ENCODE measurements at regions not wholly inside any gene's neighbourhood (a gene's known extent, or its start where the extent isn't known, plus 50 kb on each side); places are given as distances from the start of the nearest gene placed in this dataset.
A peak's percentile ranks its signal among the peaks of the same experiment; 100 is the strongest.

DNA sequence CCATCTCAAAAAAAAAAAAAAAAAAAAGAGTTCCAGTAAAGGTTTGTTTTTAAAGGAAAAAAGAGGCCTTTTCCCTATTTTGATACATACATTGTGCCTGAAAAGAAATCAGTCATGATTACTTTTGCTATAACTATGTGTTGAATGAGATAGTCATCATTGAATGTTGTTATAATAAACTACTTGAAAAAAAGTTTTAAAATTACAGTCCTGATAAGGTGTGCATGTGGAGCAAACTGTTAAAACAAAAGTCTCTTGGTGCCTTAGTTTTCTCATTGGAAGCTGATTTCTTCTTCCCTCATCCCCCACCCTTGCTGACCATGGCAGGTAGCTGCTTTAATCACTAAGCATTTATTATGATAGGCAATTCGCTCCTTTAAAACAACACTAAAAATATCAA lies 172.3 kb upstream of the TBCA start:
- TF ChIP-seq ARNTL (CRISPR knock-in tag; IDR thresholded peaks at IDR 0.05; ENCODE audit: borderline replicate concordance, low read depth) = no peak
- ATAC-seq = no peak

DNA sequence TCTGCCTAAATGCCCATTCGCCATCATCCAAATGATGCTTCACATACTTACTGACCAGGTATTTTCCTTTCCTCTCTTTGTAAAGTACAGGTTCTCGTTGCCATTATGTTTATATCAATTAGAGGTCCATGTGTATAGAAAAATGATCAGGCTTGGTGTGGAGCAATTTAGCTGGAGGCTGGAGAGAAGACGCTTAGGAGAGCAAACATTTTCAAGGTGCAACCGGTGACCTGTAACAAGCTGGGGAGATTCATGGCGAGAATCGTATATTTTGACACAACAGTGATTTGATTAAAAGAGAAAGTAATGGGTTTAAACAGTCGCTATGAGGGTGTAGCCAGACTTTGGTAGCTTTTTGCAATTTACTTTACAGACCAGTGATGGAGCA lies 170.9 kb upstream of the TBCA start:
- ATAC-seq = no peak

DNA sequence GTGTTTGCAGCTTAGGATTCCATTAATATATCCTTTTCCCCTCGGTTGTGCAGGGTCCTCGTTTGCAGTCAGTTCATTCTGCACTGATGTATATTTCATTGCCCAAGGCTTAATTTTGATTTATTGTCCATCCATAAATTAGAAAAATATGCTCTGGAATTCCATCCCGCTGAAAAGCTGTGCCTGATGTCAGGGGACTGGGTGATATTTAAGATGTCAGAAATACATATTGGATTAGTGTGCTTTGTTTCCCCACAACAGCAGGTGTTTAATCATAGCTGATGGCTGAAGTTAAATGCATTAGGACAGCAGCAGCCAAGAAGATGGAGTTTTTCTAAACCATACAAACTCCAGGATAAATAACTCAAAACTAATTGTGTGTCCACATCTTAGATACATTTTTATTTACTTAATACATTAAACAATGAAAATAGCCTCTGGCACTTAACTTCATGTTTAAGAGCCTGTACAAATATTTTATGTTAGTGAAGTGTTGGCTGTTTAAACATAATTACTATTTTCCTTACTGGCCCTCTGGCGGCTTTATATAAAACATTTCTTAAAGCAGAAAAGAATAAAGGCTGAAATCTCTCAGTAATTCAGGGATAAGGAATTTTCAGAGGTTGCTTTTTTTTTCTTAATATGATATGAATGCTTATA lies 170.4 kb upstream of the TBCA start:
- TF ChIP-seq BACH2 (CRISPR knock-in tag; IDR thresholded peaks at IDR 0.05; ENCODE audit: borderline replicate concordance) (no peak), ISL1 (CRISPR knock-in tag; IDR thresholded peaks at IDR 0.05) (peak; percentile 22; the same call in 1 of the 2 replicates)

More for the DNA sequence above, 170.9 kb upstream of the TBCA start:
- no peak for TF ChIP-seq OSR1 (CRISPR knock-in tag; IDR thresholded peaks at IDR 0.05)
- no peak for TF ChIP-seq RARB (CRISPR knock-in tag; IDR thresholded peaks at IDR 0.05)
- no peak for TF ChIP-seq ZFP30 (CRISPR knock-in tag; IDR thresholded peaks at IDR 0.05)
- no peak for TF ChIP-seq ZNF70 (CRISPR knock-in tag; IDR thresholded peaks at IDR 0.05)
- TF ChIP-seq ZC3H10 (CRISPR knock-in tag; IDR thresholded peaks at IDR 0.05) = no peak
- no peak for TF ChIP-seq ZFP3 (CRISPR knock-in tag; IDR thresholded peaks at IDR 0.05)
- TF ChIP-seq, protein P1, sequence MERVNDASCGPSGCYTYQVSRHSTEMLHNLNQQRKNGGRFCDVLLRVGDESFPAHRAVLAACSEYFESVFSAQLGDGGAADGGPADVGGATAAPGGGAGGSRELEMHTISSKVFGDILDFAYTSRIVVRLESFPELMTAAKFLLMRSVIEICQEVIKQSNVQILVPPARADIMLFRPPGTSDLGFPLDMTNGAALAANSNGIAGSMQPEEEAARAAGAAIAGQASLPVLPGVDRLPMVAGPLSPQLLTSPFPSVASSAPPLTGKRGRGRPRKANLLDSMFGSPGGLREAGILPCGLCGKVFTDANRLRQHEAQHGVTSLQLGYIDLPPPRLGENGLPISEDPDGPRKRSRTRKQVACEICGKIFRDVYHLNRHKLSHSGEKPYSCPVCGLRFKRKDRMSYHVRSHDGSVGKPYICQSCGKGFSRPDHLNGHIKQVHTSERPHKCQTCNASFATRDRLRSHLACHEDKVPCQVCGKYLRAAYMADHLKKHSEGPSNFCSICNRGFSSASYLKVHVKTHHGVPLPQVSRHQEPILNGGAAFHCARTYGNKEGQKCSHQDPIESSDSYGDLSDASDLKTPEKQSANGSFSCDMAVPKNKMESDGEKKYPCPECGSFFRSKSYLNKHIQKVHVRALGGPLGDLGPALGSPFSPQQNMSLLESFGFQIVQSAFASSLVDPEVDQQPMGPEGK (CRISPR knock-in tag; IDR thresholded peaks at IDR 0.05; ENCODE audit: borderline replicate concordance) = no peak
- TF ChIP-seq, protein P2, sequence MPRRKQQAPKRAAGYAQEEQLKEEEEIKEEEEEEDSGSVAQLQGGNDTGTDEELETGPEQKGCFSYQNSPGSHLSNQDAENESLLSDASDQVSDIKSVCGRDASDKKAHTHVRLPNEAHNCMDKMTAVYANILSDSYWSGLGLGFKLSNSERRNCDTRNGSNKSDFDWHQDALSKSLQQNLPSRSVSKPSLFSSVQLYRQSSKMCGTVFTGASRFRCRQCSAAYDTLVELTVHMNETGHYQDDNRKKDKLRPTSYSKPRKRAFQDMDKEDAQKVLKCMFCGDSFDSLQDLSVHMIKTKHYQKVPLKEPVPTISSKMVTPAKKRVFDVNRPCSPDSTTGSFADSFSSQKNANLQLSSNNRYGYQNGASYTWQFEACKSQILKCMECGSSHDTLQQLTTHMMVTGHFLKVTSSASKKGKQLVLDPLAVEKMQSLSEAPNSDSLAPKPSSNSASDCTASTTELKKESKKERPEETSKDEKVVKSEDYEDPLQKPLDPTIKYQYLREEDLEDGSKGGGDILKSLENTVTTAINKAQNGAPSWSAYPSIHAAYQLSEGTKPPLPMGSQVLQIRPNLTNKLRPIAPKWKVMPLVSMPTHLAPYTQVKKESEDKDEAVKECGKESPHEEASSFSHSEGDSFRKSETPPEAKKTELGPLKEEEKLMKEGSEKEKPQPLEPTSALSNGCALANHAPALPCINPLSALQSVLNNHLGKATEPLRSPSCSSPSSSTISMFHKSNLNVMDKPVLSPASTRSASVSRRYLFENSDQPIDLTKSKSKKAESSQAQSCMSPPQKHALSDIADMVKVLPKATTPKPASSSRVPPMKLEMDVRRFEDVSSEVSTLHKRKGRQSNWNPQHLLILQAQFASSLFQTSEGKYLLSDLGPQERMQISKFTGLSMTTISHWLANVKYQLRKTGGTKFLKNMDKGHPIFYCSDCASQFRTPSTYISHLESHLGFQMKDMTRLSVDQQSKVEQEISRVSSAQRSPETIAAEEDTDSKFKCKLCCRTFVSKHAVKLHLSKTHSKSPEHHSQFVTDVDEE (CRISPR knock-in tag; IDR thresholded peaks at IDR 0.05) = no peak
- TF ChIP-seq, protein P3, sequence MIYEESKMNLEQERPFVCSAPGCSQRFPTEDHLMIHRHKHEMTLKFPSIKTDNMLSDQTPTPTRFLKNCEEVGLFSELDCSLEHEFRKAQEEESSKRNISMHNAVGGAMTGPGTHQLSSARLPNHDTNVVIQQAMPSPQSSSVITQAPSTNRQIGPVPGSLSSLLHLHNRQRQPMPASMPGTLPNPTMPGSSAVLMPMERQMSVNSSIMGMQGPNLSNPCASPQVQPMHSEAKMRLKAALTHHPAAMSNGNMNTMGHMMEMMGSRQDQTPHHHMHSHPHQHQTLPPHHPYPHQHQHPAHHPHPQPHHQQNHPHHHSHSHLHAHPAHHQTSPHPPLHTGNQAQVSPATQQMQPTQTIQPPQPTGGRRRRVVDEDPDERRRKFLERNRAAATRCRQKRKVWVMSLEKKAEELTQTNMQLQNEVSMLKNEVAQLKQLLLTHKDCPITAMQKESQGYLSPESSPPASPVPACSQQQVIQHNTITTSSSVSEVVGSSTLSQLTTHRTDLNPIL (CRISPR knock-in tag; IDR thresholded peaks at IDR 0.05; ENCODE audit: low read depth) = no peak
- TF ChIP-seq SNAI2 (CRISPR knock-in tag; IDR thresholded peaks at IDR 0.05) = no peak
- no peak for TF ChIP-seq PPARA (CRISPR knock-in tag; IDR thresholded peaks at IDR 0.05; ENCODE audit: borderline replicate concordance)
- no peak for TF ChIP-seq ARNTL (CRISPR knock-in tag; IDR thresholded peaks at IDR 0.05; ENCODE audit: borderline replicate concordance, low read depth)
- TF ChIP-seq GLIS3 (CRISPR knock-in tag; IDR thresholded peaks at IDR 0.05) = no peak
- TF ChIP-seq, protein P4, sequence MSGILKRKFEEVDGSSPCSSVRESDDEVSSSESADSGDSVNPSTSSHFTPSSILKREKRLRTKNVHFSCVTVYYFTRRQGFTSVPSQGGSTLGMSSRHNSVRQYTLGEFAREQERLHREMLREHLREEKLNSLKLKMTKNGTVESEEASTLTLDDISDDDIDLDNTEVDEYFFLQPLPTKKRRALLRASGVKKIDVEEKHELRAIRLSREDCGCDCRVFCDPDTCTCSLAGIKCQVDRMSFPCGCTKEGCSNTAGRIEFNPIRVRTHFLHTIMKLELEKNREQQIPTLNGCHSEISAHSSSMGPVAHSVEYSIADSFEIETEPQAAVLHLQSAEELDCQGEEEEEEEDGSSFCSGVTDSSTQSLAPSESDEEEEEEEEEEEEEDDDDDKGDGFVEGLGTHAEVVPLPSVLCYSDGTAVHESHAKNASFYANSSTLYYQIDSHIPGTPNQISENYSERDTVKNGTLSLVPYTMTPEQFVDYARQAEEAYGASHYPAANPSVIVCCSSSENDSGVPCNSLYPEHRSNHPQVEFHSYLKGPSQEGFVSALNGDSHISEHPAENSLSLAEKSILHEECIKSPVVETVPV (CRISPR knock-in tag; IDR thresholded peaks at IDR 0.05) = no peak

DNA sequence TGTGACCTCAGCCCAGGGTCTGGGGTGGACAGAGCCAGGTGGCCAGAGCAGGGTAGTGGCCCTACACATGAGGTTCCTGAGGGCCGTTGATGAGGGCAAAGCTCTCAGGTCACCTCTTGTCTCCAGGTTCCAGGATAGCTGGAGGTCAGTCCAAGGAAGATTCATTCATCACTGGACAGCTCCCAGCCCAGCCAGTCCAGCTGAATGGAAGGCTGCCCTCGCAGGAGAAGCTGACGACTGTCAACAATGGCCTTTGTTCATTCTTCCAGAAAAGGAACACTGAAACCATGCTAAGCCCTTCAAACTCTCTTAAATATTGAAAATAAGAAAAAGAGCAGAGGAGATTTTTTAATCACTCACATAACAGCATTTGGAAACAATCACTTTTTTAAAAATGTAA lies 169.7 kb upstream of the TBCA start:
- no peak for TF ChIP-seq ZNF565 (CRISPR knock-in tag; conservative IDR thresholded peaks at IDR 0.05; ENCODE audit: low read depth)
- TF ChIP-seq, protein P4 (CRISPR knock-in tag; IDR thresholded peaks at IDR 0.05) = no peak
- no peak for TF ChIP-seq SNAI2 (CRISPR knock-in tag; IDR thresholded peaks at IDR 0.05)
- TF ChIP-seq, protein P5, sequence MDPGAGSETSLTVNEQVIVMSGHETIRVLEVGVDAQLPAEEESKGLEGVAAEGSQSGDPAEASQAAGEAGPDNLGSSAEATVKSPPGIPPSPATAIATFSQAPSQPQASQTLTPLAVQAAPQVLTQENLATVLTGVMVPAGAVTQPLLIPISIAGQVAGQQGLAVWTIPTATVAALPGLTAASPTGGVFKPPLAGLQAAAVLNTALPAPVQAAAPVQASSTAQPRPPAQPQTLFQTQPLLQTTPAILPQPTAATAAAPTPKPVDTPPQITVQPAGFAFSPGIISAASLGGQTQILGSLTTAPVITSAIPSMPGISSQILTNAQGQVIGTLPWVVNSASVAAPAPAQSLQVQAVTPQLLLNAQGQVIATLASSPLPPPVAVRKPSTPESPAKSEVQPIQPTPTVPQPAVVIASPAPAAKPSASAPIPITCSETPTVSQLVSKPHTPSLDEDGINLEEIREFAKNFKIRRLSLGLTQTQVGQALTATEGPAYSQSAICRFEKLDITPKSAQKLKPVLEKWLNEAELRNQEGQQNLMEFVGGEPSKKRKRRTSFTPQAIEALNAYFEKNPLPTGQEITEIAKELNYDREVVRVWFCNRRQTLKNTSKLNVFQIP (CRISPR knock-in tag; IDR thresholded peaks at IDR 0.05; ENCODE audit: borderline replicate concordance, low read depth) = no peak
- no peak for TF ChIP-seq ZC3H10 (CRISPR knock-in tag; IDR thresholded peaks at IDR 0.05)
- TF ChIP-seq, protein P3 (CRISPR knock-in tag; IDR thresholded peaks at IDR 0.05; ENCODE audit: low read depth) = no peak
- no peak for TF ChIP-seq BACH2 (CRISPR knock-in tag; IDR thresholded peaks at IDR 0.05; ENCODE audit: borderline replicate concordance)
- no peak for TF ChIP-seq PPARA (CRISPR knock-in tag; IDR thresholded peaks at IDR 0.05; ENCODE audit: borderline replicate concordance)
- TF ChIP-seq OSR1 (CRISPR knock-in tag; IDR thresholded peaks at IDR 0.05) = no peak
- TF ChIP-seq, protein P1 (CRISPR knock-in tag; IDR thresholded peaks at IDR 0.05; ENCODE audit: borderline replicate concordance) = no peak
- TF ChIP-seq ZNF70 (CRISPR knock-in tag; IDR thresholded peaks at IDR 0.05) = no peak
- TF ChIP-seq ARNTL (CRISPR knock-in tag; IDR thresholded peaks at IDR 0.05; ENCODE audit: borderline replicate concordance, low read depth) = no peak
- TF ChIP-seq TOX (CRISPR knock-in tag; IDR thresholded peaks at IDR 0.05; ENCODE audit: borderline replicate concordance) = no peak
- TF ChIP-seq RARB (CRISPR knock-in tag; IDR thresholded peaks at IDR 0.05) = no peak
- ATAC-seq = peak; percentile 74

More for the DNA sequence above, 170.4 kb upstream of the TBCA start:
- peak; percentile 45 for ATAC-seq
